B cell (primary cell): ENCODE measurements at regions not wholly inside any gene's neighbourhood (a gene's known extent, or its start where the extent isn't known, plus 50 kb on each side); places are given as distances from the start of the nearest gene placed in this dataset.

Experiments used
- CTCF ChIP-seq: fragments of 200-600 bp; IDR thresholded peaks from one replicate; pipeline ENCODE4 v1.8.0; 2022; ENCODE audit warnings: antibody characterized with exemption, mild to moderate bottlenecking
- EZH2 ChIP-seq: IDR thresholded peaks from 2 replicates; pipeline ENCODE4 v1.6.1; 2012; ENCODE audit warnings: borderline replicate concordance, low read depth, mild to moderate bottlenecking, moderate library complexity, low read length; ENCODE audit not compliant: insufficient read depth, poor library complexity, severe bottlenecking

DNA sequence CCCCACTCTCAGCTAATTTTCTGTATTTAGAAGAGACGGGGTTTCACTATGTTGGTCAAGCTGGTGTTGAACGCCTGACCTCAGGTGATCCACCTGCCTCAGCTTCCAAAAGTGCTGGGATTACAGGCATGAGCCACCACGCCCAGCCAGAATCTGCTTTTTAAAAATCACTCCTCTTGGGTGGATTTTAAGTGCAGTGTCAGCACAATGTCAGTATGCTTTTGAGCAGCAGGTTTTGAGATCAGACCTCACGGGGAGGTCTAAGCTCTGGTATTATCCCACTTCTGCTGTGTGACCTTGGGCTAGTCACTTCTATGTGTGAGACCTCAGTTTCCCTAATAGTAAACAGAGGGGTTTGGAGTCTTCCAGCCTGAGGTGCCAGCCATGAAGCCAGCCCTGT is 51.8 kb upstream of the GSC start:
- TF ChIP-seq CTCF (no peak), EZH2 (no peak)
